HEK293 (cell line): ENCODE measurements at regions not wholly inside any gene's neighbourhood (a gene's known extent, or its start where the extent isn't known, plus 50 kb on each side); places are given as distances from the start of the nearest gene placed in this dataset.

Experiments
- BCL11B ChIP-seq: fragments of 450-650 bp; formaldehyde crosslinking; IDR thresholded peaks from 2 replicates; pipeline ENCODE4 v1.5.1; 2016; ENCODE audit warnings: low read depth, missing biosample characterization, missing genetic modification characterization
- KLF7 ChIP-seq: fragments of 450-650 bp; formaldehyde crosslinking; IDR thresholded peaks from 2 replicates; pipeline ENCODE4 v1.5.1; 2016; ENCODE audit warnings: missing biosample characterization, missing genetic modification characterization, borderline replicate concordance
- MEIS1 ChIP-seq: sonication (generic); formaldehyde crosslinking; IDR thresholded peaks from 2 replicates; pipeline ENCODE4 v1.8.1; 2022; ENCODE audit warnings: missing genetic modification reagents, mild to moderate bottlenecking, borderline replicate concordance
- SALL2 ChIP-seq: fragments of 450-650 bp; formaldehyde crosslinking; IDR thresholded peaks from 2 replicates; pipeline ENCODE4 v1.5.0; 2017; ENCODE audit warnings: missing biosample characterization, mild to moderate bottlenecking, missing genetic modification characterization, borderline replicate concordance
- ZNF138 ChIP-seq: fragments of 450-650 bp; formaldehyde crosslinking; IDR thresholded peaks from 2 replicates; pipeline ENCODE4 v1.5.1; 2016; ENCODE audit warnings: missing biosample characterization, missing genetic modification characterization, borderline replicate concordance
- ZNF19 ChIP-seq: fragments of 450-650 bp; formaldehyde crosslinking; IDR thresholded peaks from 2 replicates; pipeline ENCODE4; 2016; ENCODE audit warnings: missing biosample characterization, missing genetic modification characterization, low read depth
- ZNF747 ChIP-seq: fragments of 450-650 bp; formaldehyde crosslinking; IDR thresholded peaks from 2 replicates; pipeline ENCODE4 v1.5.1; 2016; ENCODE audit warnings: missing biosample characterization, missing genetic modification characterization
- TF ChIP-seq, protein P1 (sequence below): fragments of 450-650 bp; formaldehyde crosslinking; IDR thresholded peaks from 2 replicates; pipeline ENCODE4 v1.5.1; 2016; ENCODE audit warnings: missing biosample characterization, missing genetic modification characterization
- TF ChIP-seq, protein P2 (sequence below): fragments of 450-650 bp; formaldehyde crosslinking; IDR thresholded peaks from 2 replicates; pipeline ENCODE4 v1.5.1; 2016; ENCODE audit warnings: missing biosample characterization, missing genetic modification characterization
- TF ChIP-seq, protein P3 (sequence below): fragments of 450-650 bp; formaldehyde crosslinking; IDR thresholded peaks from 2 replicates; pipeline ENCODE4 v1.5.1; 2016; ENCODE audit warnings: missing biosample characterization, missing genetic modification characterization
- TF ChIP-seq, protein P4 (sequence below): fragments of 450-650 bp; formaldehyde crosslinking; IDR thresholded peaks from 2 replicates; pipeline ENCODE4 v1.5.1; 2016; ENCODE audit warnings: missing biosample characterization, missing genetic modification characterization

DNA sequence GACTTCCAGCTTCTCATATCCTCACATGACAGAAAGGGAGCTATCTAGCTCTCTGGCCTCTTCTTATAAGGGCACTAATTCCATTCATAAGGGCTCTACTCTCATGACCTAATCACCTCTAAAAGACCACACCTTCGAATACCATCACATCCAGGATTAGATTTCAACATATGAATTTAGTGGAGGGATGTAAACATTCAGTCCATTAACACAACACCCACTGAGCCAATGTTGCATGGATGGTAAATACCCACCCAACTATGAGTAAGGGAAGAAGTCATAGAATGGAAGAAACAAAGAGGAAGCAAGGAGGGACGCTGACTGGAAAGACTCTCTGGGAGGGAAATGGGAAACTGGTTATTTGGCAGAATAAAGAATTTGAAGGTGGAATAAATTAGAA, 112.6 kb upstream of the CCDC112 start:
- TF ChIP-seq, protein P1, sequence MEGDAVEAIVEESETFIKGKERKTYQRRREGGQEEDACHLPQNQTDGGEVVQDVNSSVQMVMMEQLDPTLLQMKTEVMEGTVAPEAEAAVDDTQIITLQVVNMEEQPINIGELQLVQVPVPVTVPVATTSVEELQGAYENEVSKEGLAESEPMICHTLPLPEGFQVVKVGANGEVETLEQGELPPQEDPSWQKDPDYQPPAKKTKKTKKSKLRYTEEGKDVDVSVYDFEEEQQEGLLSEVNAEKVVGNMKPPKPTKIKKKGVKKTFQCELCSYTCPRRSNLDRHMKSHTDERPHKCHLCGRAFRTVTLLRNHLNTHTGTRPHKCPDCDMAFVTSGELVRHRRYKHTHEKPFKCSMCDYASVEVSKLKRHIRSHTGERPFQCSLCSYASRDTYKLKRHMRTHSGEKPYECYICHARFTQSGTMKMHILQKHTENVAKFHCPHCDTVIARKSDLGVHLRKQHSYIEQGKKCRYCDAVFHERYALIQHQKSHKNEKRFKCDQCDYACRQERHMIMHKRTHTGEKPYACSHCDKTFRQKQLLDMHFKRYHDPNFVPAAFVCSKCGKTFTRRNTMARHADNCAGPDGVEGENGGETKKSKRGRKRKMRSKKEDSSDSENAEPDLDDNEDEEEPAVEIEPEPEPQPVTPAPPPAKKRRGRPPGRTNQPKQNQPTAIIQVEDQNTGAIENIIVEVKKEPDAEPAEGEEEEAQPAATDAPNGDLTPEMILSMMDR (tag by site-specific recombination) = no peak
- TF ChIP-seq ZNF747 (tag by site-specific recombination) = no peak
- TF ChIP-seq, protein P2, sequence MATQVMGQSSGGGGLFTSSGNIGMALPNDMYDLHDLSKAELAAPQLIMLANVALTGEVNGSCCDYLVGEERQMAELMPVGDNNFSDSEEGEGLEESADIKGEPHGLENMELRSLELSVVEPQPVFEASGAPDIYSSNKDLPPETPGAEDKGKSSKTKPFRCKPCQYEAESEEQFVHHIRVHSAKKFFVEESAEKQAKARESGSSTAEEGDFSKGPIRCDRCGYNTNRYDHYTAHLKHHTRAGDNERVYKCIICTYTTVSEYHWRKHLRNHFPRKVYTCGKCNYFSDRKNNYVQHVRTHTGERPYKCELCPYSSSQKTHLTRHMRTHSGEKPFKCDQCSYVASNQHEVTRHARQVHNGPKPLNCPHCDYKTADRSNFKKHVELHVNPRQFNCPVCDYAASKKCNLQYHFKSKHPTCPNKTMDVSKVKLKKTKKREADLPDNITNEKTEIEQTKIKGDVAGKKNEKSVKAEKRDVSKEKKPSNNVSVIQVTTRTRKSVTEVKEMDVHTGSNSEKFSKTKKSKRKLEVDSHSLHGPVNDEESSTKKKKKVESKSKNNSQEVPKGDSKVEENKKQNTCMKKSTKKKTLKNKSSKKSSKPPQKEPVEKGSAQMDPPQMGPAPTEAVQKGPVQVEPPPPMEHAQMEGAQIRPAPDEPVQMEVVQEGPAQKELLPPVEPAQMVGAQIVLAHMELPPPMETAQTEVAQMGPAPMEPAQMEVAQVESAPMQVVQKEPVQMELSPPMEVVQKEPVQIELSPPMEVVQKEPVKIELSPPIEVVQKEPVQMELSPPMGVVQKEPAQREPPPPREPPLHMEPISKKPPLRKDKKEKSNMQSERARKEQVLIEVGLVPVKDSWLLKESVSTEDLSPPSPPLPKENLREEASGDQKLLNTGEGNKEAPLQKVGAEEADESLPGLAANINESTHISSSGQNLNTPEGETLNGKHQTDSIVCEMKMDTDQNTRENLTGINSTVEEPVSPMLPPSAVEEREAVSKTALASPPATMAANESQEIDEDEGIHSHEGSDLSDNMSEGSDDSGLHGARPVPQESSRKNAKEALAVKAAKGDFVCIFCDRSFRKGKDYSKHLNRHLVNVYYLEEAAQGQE (tag by site-specific recombination) = no peak
- no peak for TF ChIP-seq ZNF138
- TF ChIP-seq, protein P3, sequence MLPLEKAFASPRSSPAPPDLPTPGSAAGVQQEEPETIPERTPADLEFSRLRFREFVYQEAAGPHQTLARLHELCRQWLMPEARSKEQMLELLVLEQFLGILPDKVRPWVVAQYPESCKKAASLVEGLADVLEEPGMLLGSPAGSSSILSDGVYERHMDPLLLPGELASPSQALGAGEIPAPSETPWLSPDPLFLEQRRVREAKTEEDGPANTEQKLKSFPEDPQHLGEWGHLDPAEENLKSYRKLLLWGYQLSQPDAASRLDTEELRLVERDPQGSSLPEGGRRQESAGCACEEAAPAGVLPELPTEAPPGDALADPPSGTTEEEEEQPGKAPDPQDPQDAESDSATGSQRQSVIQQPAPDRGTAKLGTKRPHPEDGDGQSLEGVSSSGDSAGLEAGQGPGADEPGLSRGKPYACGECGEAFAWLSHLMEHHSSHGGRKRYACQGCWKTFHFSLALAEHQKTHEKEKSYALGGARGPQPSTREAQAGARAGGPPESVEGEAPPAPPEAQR (tag by site-specific recombination) = no peak
- TF ChIP-seq SALL2 (tag by site-specific recombination) = no peak
- no peak for TF ChIP-seq KLF7 (tag by site-specific recombination)
- no peak for TF ChIP-seq BCL11B (tag by site-specific recombination)
- TF ChIP-seq, protein P4, sequence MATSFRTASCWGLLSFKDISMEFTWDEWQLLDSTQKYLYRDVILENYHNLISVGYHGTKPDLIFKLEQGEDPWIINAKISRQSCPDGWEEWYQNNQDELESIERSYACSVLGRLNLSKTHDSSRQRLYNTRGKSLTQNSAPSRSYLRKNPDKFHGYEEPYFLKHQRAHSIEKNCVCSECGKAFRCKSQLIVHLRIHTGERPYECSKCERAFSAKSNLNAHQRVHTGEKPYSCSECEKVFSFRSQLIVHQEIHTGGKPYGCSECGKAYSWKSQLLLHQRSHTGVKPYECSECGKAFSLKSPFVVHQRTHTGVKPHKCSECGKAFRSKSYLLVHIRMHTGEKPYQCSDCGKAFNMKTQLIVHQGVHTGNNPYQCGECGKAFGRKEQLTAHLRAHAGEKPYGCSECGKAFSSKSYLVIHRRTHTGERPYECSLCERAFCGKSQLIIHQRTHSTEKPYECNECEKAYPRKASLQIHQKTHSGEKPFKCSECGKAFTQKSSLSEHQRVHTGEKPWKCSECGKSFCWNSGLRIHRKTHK (tag by site-specific recombination) = no peak
- TF ChIP-seq ZNF19 (tag by site-specific recombination) = no peak
- no peak for TF ChIP-seq MEIS1 (CRISPR knock-in tag)
